Prostate gland (tissue), 2 donors: ENCODE measurements at regions not wholly inside any gene's neighbourhood (a gene's known extent, or its start where the extent isn't known, plus 50 kb on each side); places are given as distances from the start of the nearest gene placed in this dataset.

ENCODE experiments used
- DNase-seq: peaks from one replicate; pipeline ENCODE4 v3.0.0-alpha.2; 2019; ENCODE audit warnings: low spot score
- H3K27ac ChIP-seq, 2 donors: fragments of 200-600 bp; sonication (generic); 2 replicates each; pipeline ENCODE4 v1.5.1; 2017 to 2019
- H3K27me3 ChIP-seq: fragments of 200-600 bp; sonication (generic); replicated peaks from 2 replicates; pipeline ENCODE4 v1.5.1; 2019; ENCODE audit not compliant: insufficient read depth
- H3K36me3 ChIP-seq, 2 donors: fragments of 200-600 bp; sonication (generic); 1 replicate in 1 of 2; 2 replicates in 1 of 2; pipeline versions ENCODE4 v1.5.1 to v1.8.1; 2017 to 2019
- H3K4me1 ChIP-seq: fragments of 200-600 bp; sonication (generic); replicated peaks from 2 replicates; pipeline ENCODE4 v1.5.1; 2019
- H3K4me3 ChIP-seq, 2 donors: fragments of 200-600 bp; sonication (generic); 2 replicates each; pipeline ENCODE4 v1.5.1; 2017 to 2019
- H3K9me3 ChIP-seq: fragments of 200-600 bp; sonication (generic); 2 replicates; pipeline ENCODE4 v1.5.1; 2017
- CTCF ChIP-seq, 4 experiments: fragments of 200-600 bp in 2 of 4; fragments of 450-650 bp in 2 of 4; sonication (generic) in 2 of 4; IDR thresholded peaks; 1 replicate in 3 of 4; 2 replicates in 1 of 4; pipeline ENCODE4 v1.5.1; 2016 to 2019; ENCODE audit warnings: antibody characterized with exemption in 4 of 4, mild to moderate bottlenecking in 2 of 4, moderate library complexity in 2 of 4
- POLR2A ChIP-seq: fragments of 450-650 bp; IDR thresholded peaks from one replicate; pipeline ENCODE4 v1.6.1; 2016; ENCODE audit warnings: antibody characterized with exemption, mild to moderate bottlenecking
- POLR2AphosphoS5 ChIP-seq: sonication (generic); formaldehyde crosslinking; IDR thresholded peaks from one replicate; pipeline ENCODE4 v1.6.1; 2017; ENCODE audit warnings: antibody characterized with exemption
- WGBS: methylation state at CpG from one replicate; pipeline ENCODE4 v1.1.5; 2018; 5-methylcytosine and 5-hydroxymethylcytosine counted together
- intact Hi-C: fragments of 100-400 bp; cut with DNase I; formaldehyde crosslinking; loops from one replicate; pipeline ENCODE4 v1.14.2; 2022

GRCh38 chr5:124637011-124637410 is 109.4 kb downstream of the ZNF608 start:
- no peak for TF ChIP-seq POLR2A
- TF ChIP-seq CTCF (IDR thresholded peaks at IDR 0.05): no peak
- TF ChIP-seq POLR2AphosphoS5: no peak
- Histone ChIP-seq H3K4me1 (no peaks in the 10 kb centered on the region), H3K36me3 (no peaks in the 10 kb centered on the region), H3K27ac (no peak overlapping the region), H3K9me3 (no peaks in the 10 kb centered on the region), H3K4me3 (no peak overlapping the region), H3K27me3 (no peaks in the 10 kb centered on the region)
- WGBS: 94% methylated on average over 3 of the region's 3 CpGs
- no peak for DNase-seq
- intact Hi-C loops: no loop called here

- TF ChIP-seq CTCF (IDR thresholded peaks at IDR 0.05): no peak
- TF ChIP-seq POLR2AphosphoS5: no peak
- no peak for TF ChIP-seq POLR2A
- no peak overlapping the region for H3K27ac ChIP-seq
- DNase-seq: no peak
Observed at GRCh38 chr5:124634741-124635323, 111.6 kb downstream of the ZNF608 start.

GRCh38 chr5:124634228-124634739 is 112.2 kb downstream of the ZNF608 start:
- H3K4me1 ChIP-seq: no peaks in the 10 kb centered on the region
- no peaks in the 10 kb centered on the region for H3K27me3 ChIP-seq
- no peaks in the 10 kb centered on the region for H3K9me3 ChIP-seq
- 43% methylated on average over 1 of the region's 1 CpG for WGBS
- no peak overlapping the region for H3K4me3 ChIP-seq
- no peak overlapping the region for H3K27ac ChIP-seq
- TF ChIP-seq CTCF (IDR thresholded peaks at IDR 0.05): no peak
- TF ChIP-seq POLR2AphosphoS5: no peak
- no peak for TF ChIP-seq POLR2A
- DNase-seq: no peak
- H3K36me3 ChIP-seq: no peaks in the 10 kb centered on the region
- intact Hi-C loops: no loop called here

More at GRCh38 chr5:124634741-124635323, 111.6 kb downstream of the ZNF608 start:
- H3K9me3 ChIP-seq: no peaks in the 10 kb centered on the region
- no peaks in the 10 kb centered on the region for H3K4me1 ChIP-seq
- no peak overlapping the region for H3K4me3 ChIP-seq
- 54% methylated on average over 3 of the region's 3 CpGs for WGBS
- no peaks in the 10 kb centered on the region for H3K36me3 ChIP-seq
- intact Hi-C loops: no loop called here
- H3K27me3 ChIP-seq: no peaks in the 10 kb centered on the region

GRCh38 chr5:124633209-124633608 is 113.2 kb downstream of the ZNF608 start:
- Histone ChIP-seq H3K4me1 (no peaks in the 10 kb centered on the region), H3K27me3 (no peaks in the 10 kb centered on the region), H3K4me3 (no peak overlapping the region), H3K27ac (no peak overlapping the region), H3K36me3 (no peaks in the 10 kb centered on the region), H3K9me3 (no peaks in the 10 kb centered on the region)
- 87% methylated on average over 5 of the region's 5 CpGs for WGBS
- DNase-seq: no peak
- intact Hi-C loops: no loop called here
- TF ChIP-seq POLR2AphosphoS5 (no peak), CTCF (IDR thresholded peaks at IDR 0.05) (no peak), POLR2A (no peak)

- TF ChIP-seq POLR2AphosphoS5: no peak
- TF ChIP-seq POLR2A: no peak
- no peak for TF ChIP-seq CTCF (IDR thresholded peaks at IDR 0.05)
- H3K4me1 ChIP-seq: no peaks in the 10 kb centered on the region
- H3K4me3 ChIP-seq: no peak overlapping the region
- no peak overlapping the region for H3K27ac ChIP-seq
- WGBS: 70% methylated on average over 3 of the region's 3 CpGs
- intact Hi-C loops: no loop called here
- H3K27me3 ChIP-seq: no peaks in the 10 kb centered on the region
- no peaks in the 10 kb centered on the region for H3K9me3 ChIP-seq
- H3K36me3 ChIP-seq: no peaks in the 10 kb centered on the region
- DNase-seq: no peak
Observed at GRCh38 chr5:124631874-124632550, 114.4 kb downstream of the ZNF608 start.
